GM12878 (cell line): ENCODE measurements at regions not wholly inside any gene's neighbourhood (a gene's known extent, or its start where the extent isn't known, plus 50 kb on each side); places are given as distances from the start of the nearest gene placed in this dataset.

Experiments
- ATAC-seq: fragments of 200-7000 bp; cut with Tn5 transposase; 3 replicates; pipeline ENCODE4 v1.9.1; 2020; ENCODE audit warnings: mild to moderate bottlenecking, moderate library complexity
- BruUV-seq: library from RNA; stranded (reverse); fragments of 400-500 nt; replicated peaks from 2 replicates; lab custom pipeline; 2021; lab: Mats Ljungman, UMichigan
- CTCF ChIA-PET: fragments of 300-600 bp; sonication (Branson Sonifier 250); formaldehyde crosslinking; extraction: SDS; loops from one replicate; lab custom pipeline; 2021; ENCODE audit warnings: inconsistent platforms; lab: Yijun Ruan, JAX
- POLR2A ChIA-PET: fragments of 350-600 bp; formaldehyde crosslinking; extraction: SDS; loops from one replicate; lab custom pipeline; 2021; ENCODE audit warnings: inconsistent platforms; lab: Charles Lee
- RAD21 ChIA-PET: fragments of 300-600 bp; sonication (Branson Sonifier 250); formaldehyde crosslinking; loops from one replicate; lab custom pipeline; 2023; ENCODE audit warnings: antibody characterized with exemption; ENCODE audit not compliant: unreplicated experiment; lab: Charles Lee
- SMC1A ChIA-PET: fragments of 300-600 bp; sonication (Branson Sonifier 250); formaldehyde crosslinking; loops from one replicate; lab custom pipeline; 2023; ENCODE audit not compliant: unreplicated experiment, uncharacterized antibody; lab: Charles Lee
- DNase-seq: peaks from one replicate; pipeline ENCODE4 v3.0.0-alpha.2; 2011; ENCODE audit warnings: low read depth, low spot score
- FAIRE-seq: peaks from 3 replicates; lab custom pipeline; 2011; peaks lifted over from hg19 to GRCh38; lab: Jason Lieb, UNC
- H2AFZ ChIP-seq: 2 replicates; pipeline ENCODE4 v1.6.0; 2011; ENCODE audit warnings: low read depth, low read length, control low read depth; ENCODE audit not compliant: control insufficient read depth
- H3K27ac ChIP-seq: 2 replicates; pipeline ENCODE4 v1.5.1; 2011; ENCODE audit warnings: control low read depth; ENCODE audit not compliant: control insufficient read depth, insufficient read depth
- H3K27me3 ChIP-seq, 2 experiments: replicated peaks in 1 of 2; 2 replicates each; pipeline versions ENCODE4 v1.6.0 to v1.6.1; 2011; ENCODE audit warnings: low read length in 1 of 2; ENCODE audit not compliant: control insufficient read depth in 2 of 2, insufficient read depth in 2 of 2
- H3K36me3 ChIP-seq, 2 experiments: 2 replicates each; pipeline ENCODE4 v1.5.1; 2011; ENCODE audit warnings: low read length in 1 of 2; ENCODE audit not compliant: control insufficient read depth in 2 of 2, insufficient read depth in 2 of 2
- H3K4me1 ChIP-seq: 2 replicates; pipeline ENCODE4 v1.6.1; 2011; ENCODE audit warnings: mild to moderate bottlenecking, low read length, moderate library complexity, mixed read lengths; ENCODE audit not compliant: control insufficient read depth, insufficient read depth
- H3K4me2 ChIP-seq: 2 replicates; pipeline ENCODE4 v1.6.0; 2011; ENCODE audit warnings: control low read depth; ENCODE audit not compliant: control insufficient read depth, insufficient read depth
- H3K4me3 ChIP-seq: fragments of 200-600 bp; sonication (generic); 2 replicates; pipeline ENCODE4 v1.5.1; 2016
- H3K79me2 ChIP-seq: 2 replicates; pipeline ENCODE4 v1.6.0; 2011; ENCODE audit warnings: low read length; ENCODE audit not compliant: control insufficient read depth, insufficient read depth
- H3K9ac ChIP-seq: 2 replicates; pipeline ENCODE4 v1.8.0; 2011; ENCODE audit warnings: low read length, control low read depth, mixed read lengths; ENCODE audit not compliant: control insufficient read depth, insufficient read depth
- H3K9me3 ChIP-seq: replicated peaks from 3 replicates; pipeline ENCODE4 v1.5.1; 2011; ENCODE audit warnings: mild to moderate bottlenecking, low read length; ENCODE audit not compliant: control insufficient read depth, insufficient read depth
- H4K20me1 ChIP-seq: 2 replicates; pipeline ENCODE4 v1.6.0; 2011; ENCODE audit not compliant: control insufficient read depth, insufficient read depth
- BACH1 ChIP-seq: fragments of 450-650 bp; IDR thresholded peaks from 2 replicates; pipeline ENCODE4 v1.6.1; 2017; ENCODE audit warnings: mild to moderate bottlenecking, borderline replicate concordance
- BRCA1 ChIP-seq: IDR thresholded peaks from 2 replicates; pipeline ENCODE4 v1.6.1; 2011; ENCODE audit warnings: low read depth, low read length, improper control_type of control experiment
- IRF4 ChIP-seq: IDR thresholded peaks from 2 replicates; pipeline ENCODE4 v1.6.1; 2011; ENCODE audit warnings: low read depth, low read length
- IRF5 ChIP-seq: fragments of 450-650 bp; IDR thresholded peaks from 2 replicates; pipeline ENCODE4 v1.6.1; 2017; ENCODE audit warnings: borderline replicate concordance
- JUNB ChIP-seq: IDR thresholded peaks from 2 replicates; pipeline ENCODE4 v1.6.1; 2016; ENCODE audit warnings: antibody characterized with exemption, mild to moderate bottlenecking
- KAT2A ChIP-seq: conservative IDR thresholded peaks from 2 replicates; pipeline ENCODE4 v1.6.1; 2011; ENCODE audit warnings: low read depth, low read length; ENCODE audit not compliant: control insufficient read depth
- MYC ChIP-seq: IDR thresholded peaks from 2 replicates; pipeline ENCODE4 v1.6.1; 2011; ENCODE audit warnings: mild to moderate bottlenecking, low read length, moderate library complexity, inconsistent platforms; ENCODE audit not compliant: insufficient read depth, insufficient replicate concordance, insufficient read length, severe bottlenecking
- NBN ChIP-seq: fragments of 450-650 bp; IDR thresholded peaks from 2 replicates; pipeline ENCODE4 v1.6.1; 2016
- PKNOX1 ChIP-seq: fragments of 450-650 bp; IDR thresholded peaks from 2 replicates; pipeline ENCODE4 v1.6.1; 2016; ENCODE audit warnings: mild to moderate bottlenecking
- PRDM15 ChIP-seq: fragments of 450-650 bp; formaldehyde crosslinking; IDR thresholded peaks from 2 replicates; pipeline ENCODE4 v1.4.0; 2020; ENCODE audit warnings: mild to moderate bottlenecking, moderate library complexity
- SMAD1 ChIP-seq: fragments of 450-650 bp; IDR thresholded peaks from 2 replicates; pipeline ENCODE4 v1.6.1; 2018; ENCODE audit warnings: mild to moderate bottlenecking, low read depth; ENCODE audit not compliant: partially characterized antibody
- SMAD5 ChIP-seq: IDR thresholded peaks from 2 replicates; pipeline ENCODE4 v1.6.1; 2016; ENCODE audit warnings: antibody characterized with exemption, low read depth
- SREBF2 ChIP-seq: IDR thresholded peaks from 2 replicates; pipeline ENCODE4 v1.6.1; 2012; ENCODE audit warnings: mild to moderate bottlenecking, low read length
- YBX1 ChIP-seq: fragments of 450-650 bp; IDR thresholded peaks from 2 replicates; pipeline ENCODE4 v1.6.1; 2016; ENCODE audit warnings: antibody characterized with exemption
- ZNF384 ChIP-seq: IDR thresholded peaks from 2 replicates; pipeline ENCODE4 v1.6.1; 2012; ENCODE audit warnings: low read depth, mild to moderate bottlenecking, low read length, improper control_type of control experiment, borderline replicate concordance
- ZSCAN29 ChIP-seq: fragments of 450-650 bp; IDR thresholded peaks from 2 replicates; pipeline ENCODE4 v1.6.1; 2017; ENCODE audit warnings: mild to moderate bottlenecking, moderate library complexity
- WGBS: methylation state at CpG from one replicate; pipeline ENCODE4 v1.1.6; 2016; ENCODE audit warnings: low lambda C conversion rate; ENCODE audit not compliant: insufficient replicate concordance, insufficient coverage; ENCODE audit errors: missing lambda C conversion rate; 5-methylcytosine and 5-hydroxymethylcytosine counted together
- in situ Hi-C: fragments of 300-500 bp; cut with MboI; formaldehyde crosslinking; loops from 9 replicates; pipeline ENCODE4 v1.14.3; 2018; ENCODE audit warnings: mixed read lengths
- intact Hi-C: fragments of 100-400 bp; cut with micrococcal nuclease; formaldehyde crosslinking; loops from one replicate; pipeline ENCODE4 v1.14.2; 2022; ENCODE audit not compliant: unreplicated experiment

GRCh38 chr18:77910347-77910746 lies 660.7 kb downstream of the GALR1 start (continued):
- TF ChIP-seq ZNF384 (no peak), NBN (no peak), BRCA1 (no peak), YBX1 (no peak), JUNB (no peak), ZSCAN29 (no peak), SMAD1 (no peak), SMAD5 (no peak)

- ChIA-PET POLR2A (no interaction called here), CTCF (no interaction called here), RAD21 (no interaction called here), SMC1A (no interaction called here)
- no peak for FAIRE-seq
- Histone ChIP-seq H3K4me3 (no peak overlapping the region), H3K9me3 (no peaks in the 10 kb centered on the region), H3K79me2 (no peaks in the 10 kb centered on the region), H3K4me1 (no peaks in the 10 kb centered on the region), H3K4me2 (no peak overlapping the region), H2AFZ (no peak overlapping the region), H3K27me3 (no peaks in the 10 kb centered on the region), H3K9ac (no peak overlapping the region), H4K20me1 (no peaks in the 10 kb centered on the region), H3K36me3 (no peaks in the 10 kb centered on the region), H3K27ac (no peak overlapping the region)
- no TSS peak for BruUV-seq
- TF ChIP-seq KAT2A (no peak), SREBF2 (no peak), BACH1 (no peak), PKNOX1 (no peak), IRF4 (no peak), ZSCAN29 (no peak), PRDM15 (CRISPR knock-in tag) (no peak), MYC (no peak), IRF5 (no peak)
- in situ Hi-C loops = loop anchor here (25.0 kb wide), 1 partner anchor 1325 kb away; no protein-coding TSS in a partner anchor
- 62% methylated on average over 20 of the region's 20 CpGs for WGBS
- intact Hi-C loops = no loop called here
- no peak for DNase-seq
- ATAC-seq = no peak
Measured at GRCh38 chr18:77911971-77912605, 662.4 kb downstream of the GALR1 start.
